ENCODE measurements at regions not wholly inside any gene's neighbourhood (a gene's known extent, or its start where the extent isn't known, plus 50 kb on each side); places are given as distances from the start of the nearest gene placed in this dataset.

DNA sequence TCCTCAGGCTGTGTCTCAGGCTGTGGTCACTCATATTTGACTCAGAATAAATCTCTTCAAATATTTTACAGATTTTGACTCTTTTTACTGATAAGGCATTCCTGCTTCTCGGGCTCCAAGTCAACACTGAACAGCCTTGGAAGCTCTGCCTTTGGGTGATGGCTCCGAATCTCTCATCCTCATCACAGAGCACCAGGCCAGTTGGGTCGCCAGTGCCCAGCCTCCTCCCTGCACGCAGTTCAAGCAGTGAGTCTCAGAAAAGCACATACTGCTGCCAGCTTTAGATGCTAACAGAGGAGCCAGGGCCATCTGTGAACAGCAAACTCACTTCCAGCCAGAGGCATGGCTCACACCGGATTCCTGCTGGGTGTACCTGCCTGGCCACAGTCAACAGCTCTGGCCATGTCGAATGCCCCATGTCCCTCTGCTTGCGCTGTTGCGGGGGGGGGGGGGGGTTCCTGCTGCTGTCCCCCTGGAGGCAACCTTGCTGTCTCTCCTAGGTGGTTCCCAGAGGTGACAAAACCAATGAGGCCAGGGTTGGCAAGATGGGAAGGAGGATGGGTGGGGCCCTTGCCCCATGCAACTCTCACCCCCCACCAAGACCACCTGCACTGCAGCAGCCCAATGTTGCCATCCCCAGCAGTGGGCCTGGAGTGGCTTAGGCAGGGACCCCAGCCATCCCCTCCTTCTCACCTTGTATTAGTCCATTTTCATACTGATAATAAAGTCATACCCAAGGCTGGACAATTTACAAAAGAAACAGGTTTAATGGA is 248.8 kb downstream of the ERMARD start:
- peaks cover 0 to 32% (median 18%) of the 10 kb centered on the region in 4 donors for H3K9me3 ChIP-seq
- DNase-seq (no peak), ATAC-seq (ENCODE audit: low FRiP score in 2 of 2) (no peak)
- no peak for TF ChIP-seq EP300 (IDR thresholded peaks at IDR 0.05)
- no peak for TF ChIP-seq POLR2AphosphoS5 (IDR thresholded peaks at IDR 0.05)
- TF ChIP-seq, protein P1, sequence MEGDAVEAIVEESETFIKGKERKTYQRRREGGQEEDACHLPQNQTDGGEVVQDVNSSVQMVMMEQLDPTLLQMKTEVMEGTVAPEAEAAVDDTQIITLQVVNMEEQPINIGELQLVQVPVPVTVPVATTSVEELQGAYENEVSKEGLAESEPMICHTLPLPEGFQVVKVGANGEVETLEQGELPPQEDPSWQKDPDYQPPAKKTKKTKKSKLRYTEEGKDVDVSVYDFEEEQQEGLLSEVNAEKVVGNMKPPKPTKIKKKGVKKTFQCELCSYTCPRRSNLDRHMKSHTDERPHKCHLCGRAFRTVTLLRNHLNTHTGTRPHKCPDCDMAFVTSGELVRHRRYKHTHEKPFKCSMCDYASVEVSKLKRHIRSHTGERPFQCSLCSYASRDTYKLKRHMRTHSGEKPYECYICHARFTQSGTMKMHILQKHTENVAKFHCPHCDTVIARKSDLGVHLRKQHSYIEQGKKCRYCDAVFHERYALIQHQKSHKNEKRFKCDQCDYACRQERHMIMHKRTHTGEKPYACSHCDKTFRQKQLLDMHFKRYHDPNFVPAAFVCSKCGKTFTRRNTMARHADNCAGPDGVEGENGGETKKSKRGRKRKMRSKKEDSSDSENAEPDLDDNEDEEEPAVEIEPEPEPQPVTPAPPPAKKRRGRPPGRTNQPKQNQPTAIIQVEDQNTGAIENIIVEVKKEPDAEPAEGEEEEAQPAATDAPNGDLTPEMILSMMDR (IDR thresholded peaks at IDR 0.05): no peak
- no peak for TF ChIP-seq POLR2A (IDR thresholded peaks at IDR 0.05)
- H3K4me1 ChIP-seq: peaks cover 0 to 3% (median 0%) of the 10 kb centered on the region in 4 donors
- H3K36me3 ChIP-seq: no peaks in the 10 kb centered on the region
- H3K27me3 ChIP-seq: no peaks in the 10 kb centered on the region
- H3K4me3 ChIP-seq: no peak overlapping the region
- 96 to 97% methylated on average over 5 to 8 of the region's 8 CpGs for WGBS, 2 donors
- no peak overlapping the region for H3K27ac ChIP-seq

DNA sequence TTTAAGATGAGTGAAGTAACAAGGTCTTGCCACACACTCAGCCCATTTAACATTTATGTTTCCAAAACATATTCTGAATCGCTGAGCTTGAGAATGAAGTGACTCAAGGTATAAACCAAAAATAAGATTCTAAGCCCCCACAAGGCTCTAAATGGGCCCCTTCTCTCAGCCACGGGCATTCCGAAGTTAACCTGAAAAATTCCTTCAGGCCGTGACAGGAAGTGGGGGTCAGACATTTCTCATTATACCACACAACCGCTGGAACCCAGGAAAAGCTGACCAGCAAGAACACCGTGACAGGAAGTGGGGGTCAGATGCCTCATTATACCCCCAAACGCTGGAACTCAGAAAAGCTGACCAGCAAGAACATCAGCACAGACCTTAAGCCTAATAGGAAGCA is 247.9 kb downstream of the ERMARD start:
- TF ChIP-seq POLR2A (IDR thresholded peaks at IDR 0.05): no peak
- TF ChIP-seq, protein P1 (IDR thresholded peaks at IDR 0.05): no peak
- no peak for TF ChIP-seq POLR2AphosphoS5 (IDR thresholded peaks at IDR 0.05)
- no peak for TF ChIP-seq EP300 (IDR thresholded peaks at IDR 0.05)
- DNase-seq (no peak), ATAC-seq (ENCODE audit: low FRiP score in 2 of 2) (no peak)

DNA sequence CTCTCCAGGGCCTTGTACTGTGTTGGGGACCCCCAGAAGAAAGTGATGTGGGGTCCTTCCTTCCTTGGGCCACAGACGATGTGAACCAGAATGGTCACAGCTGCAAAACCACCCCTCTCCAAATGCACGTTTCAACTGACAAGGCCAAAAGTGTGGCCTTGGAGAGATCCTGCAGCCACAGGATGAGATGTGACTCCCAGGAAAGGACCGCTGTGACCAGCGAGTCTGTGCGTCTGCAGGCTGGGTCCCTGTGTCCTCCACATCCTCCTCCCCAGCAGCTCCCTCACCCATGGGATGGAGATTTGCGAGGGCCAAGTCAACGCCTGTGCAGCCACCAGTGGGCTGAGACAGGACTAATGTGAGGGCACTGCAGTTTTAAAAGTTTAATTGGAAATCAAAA is 247.0 kb downstream of the ERMARD start:
- no peaks in the 10 kb centered on the region for H3K27me3 ChIP-seq
- peaks cover 0 to 3% (median 0%) of the 10 kb centered on the region in 4 donors for H3K4me1 ChIP-seq
- H3K9me3 ChIP-seq: peaks cover 0 to 14% (median 5%) of the 10 kb centered on the region in 4 donors
- no peak for ATAC-seq (ENCODE audit: low FRiP score in 2 of 2)
- no peak for DNase-seq
- TF ChIP-seq EP300 (IDR thresholded peaks at IDR 0.05): no peak
- TF ChIP-seq, protein P1 (IDR thresholded peaks at IDR 0.05): no peak
- no peak for TF ChIP-seq POLR2A (IDR thresholded peaks at IDR 0.05)
- TF ChIP-seq POLR2AphosphoS5 (IDR thresholded peaks at IDR 0.05): no peak
- no peak overlapping the region for H3K27ac ChIP-seq
- H3K36me3 ChIP-seq: no peaks in the 10 kb centered on the region
- no peak overlapping the region for H3K4me3 ChIP-seq
- 89 to 95% methylated on average over 7 of the region's 7 CpGs for WGBS, 2 donors

More for the DNA sequence above, 247.9 kb downstream of the ERMARD start:
- Histone ChIP-seq H3K9me3 (peaks cover 0 to 23% (median 12%) of the 10 kb centered on the region in 4 donors), H3K4me3 (no peak overlapping the region), H3K27me3 (no peaks in the 10 kb centered on the region), H3K27ac (no peak overlapping the region), H3K36me3 (no peaks in the 10 kb centered on the region), H3K4me1 (peaks cover 0 to 3% (median 0%) of the 10 kb centered on the region in 4 donors)
- WGBS, 2 donors: 72 to 82% methylated on average over 7 of the region's 7 CpGs

DNA sequence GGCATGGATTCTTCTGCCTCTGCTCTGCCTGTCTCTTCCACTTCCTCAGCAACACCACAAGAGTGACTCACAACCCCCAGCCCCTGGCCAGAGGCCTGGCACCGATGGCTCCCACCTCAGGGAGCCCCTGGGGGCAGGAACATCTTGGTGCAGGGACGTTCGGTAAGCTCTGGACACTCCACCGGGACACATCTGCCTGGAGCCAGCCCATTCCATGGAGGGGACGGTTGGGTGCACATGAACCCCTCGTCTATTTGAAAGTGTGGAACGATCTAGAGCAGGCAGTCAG is 246.5 kb downstream of the ERMARD start:
- H3K27me3 ChIP-seq: peaks cover 0 to under 1% (median 0%) of the 10 kb centered on the region in 4 donors
- 77 to 79% methylated on average over 6 to 7 of the region's 7 CpGs for WGBS, 2 donors
- DNase-seq: peak in 1 of 2 donors; percentile 45
- H3K36me3 ChIP-seq: no peaks in the 10 kb centered on the region
- H3K4me1 ChIP-seq: peaks cover 0 to 4% (median under 1%) of the 10 kb centered on the region in 4 donors
- peak overlapping the region in 1 of 4 donors; percentile 71 for H3K27ac ChIP-seq
- ATAC-seq (ENCODE audit: low FRiP score in 2 of 2): peak in 1 of 2 donors; percentile 31
- no peak for TF ChIP-seq POLR2AphosphoS5 (IDR thresholded peaks at IDR 0.05)
- TF ChIP-seq POLR2A (IDR thresholded peaks at IDR 0.05): no peak
- TF ChIP-seq, protein P1 (IDR thresholded peaks at IDR 0.05): no peak
- TF ChIP-seq EP300 (IDR thresholded peaks at IDR 0.05): no peak
- no peak overlapping the region for H3K4me3 ChIP-seq
- peaks cover 0 to 10% (median 3%) of the 10 kb centered on the region in 4 donors for H3K9me3 ChIP-seq

Data from upper lobe of left lung (tissue), 6 donors.